A172 (cell line): ENCODE measurements at regions not wholly inside any gene's neighbourhood (a gene's known extent, or its start where the extent isn't known, plus 50 kb on each side); places are given as distances from the start of the nearest gene placed in this dataset.

ENCODE experiments used
- DNase-seq: peaks from one replicate; pipeline ENCODE4 v3.0.0-alpha.2; 2015; ENCODE audit warnings: low spot score

GRCh38 chr1:218526198-218526580 lies 181.1 kb downstream of the TGFB2 start:
- DNase-seq = no peak

GRCh38 chr1:218527737-218528136 lies 182.6 kb downstream of the TGFB2 start:
- DNase-seq = no peak

GRCh38 chr1:218529646-218530300 lies 184.6 kb downstream of the TGFB2 start:
- no peak for DNase-seq

GRCh38 chr1:218531936-218532335 lies 186.8 kb downstream of the TGFB2 start:
- DNase-seq = no peak

- no peak for DNase-seq
Observed at GRCh38 chr1:218536296-218536986, 191.3 kb downstream of the TGFB2 start.

- DNase-seq = peak; percentile 29
Observed at GRCh38 chr1:218537122-218537913, 192.2 kb downstream of the TGFB2 start.

- DNase-seq = no peak
Observed at GRCh38 chr1:218538341-218538740, 193.2 kb downstream of the TGFB2 start.

- DNase-seq = no peak
Observed at GRCh38 chr1:218546314-218546713, 201.2 kb downstream of the TGFB2 start.

GRCh38 chr1:218547957-218548730 lies 203.0 kb downstream of the TGFB2 start:
- DNase-seq = no peak

GRCh38 chr1:218548764-218549163 lies 203.6 kb downstream of the TGFB2 start:
- no peak for DNase-seq

GRCh38 chr1:218553197-218553596 lies 208.1 kb downstream of the TGFB2 start:
- DNase-seq = peak; percentile 56

- DNase-seq = no peak
Observed at GRCh38 chr1:218556016-218556415, 210.9 kb downstream of the TGFB2 start.

- no peak for DNase-seq
Observed at GRCh38 chr1:218557731-218558130, 212.6 kb downstream of the TGFB2 start.

GRCh38 chr1:218558271-218558810 lies 213.2 kb downstream of the TGFB2 start:
- no peak for DNase-seq

GRCh38 chr1:218565377-218565776 lies 220.2 kb downstream of the TGFB2 start:
- no peak for DNase-seq

- DNase-seq = peak; percentile 46
Observed at GRCh38 chr1:218568962-218569550, 223.9 kb downstream of the TGFB2 start.

GRCh38 chr1:218570456-218570855 lies 225.3 kb downstream of the TGFB2 start:
- DNase-seq = no peak

GRCh38 chr1:218571491-218571890 lies 226.4 kb downstream of the TGFB2 start:
- DNase-seq = no peak

- DNase-seq = no peak
Observed at GRCh38 chr1:218572050-218572449, 226.9 kb downstream of the TGFB2 start.

GRCh38 chr1:218573925-218574324 lies 228.8 kb downstream of the TGFB2 start:
- DNase-seq = peak; percentile 19

- no peak for DNase-seq
Observed at GRCh38 chr1:218575079-218575478, 229.9 kb downstream of the TGFB2 start.
